MCF 10A (cell line): ENCODE measurements at regions not wholly inside any gene's neighbourhood (a gene's known extent, or its start where the extent isn't known, plus 50 kb on each side); places are given as distances from the start of the nearest gene placed in this dataset.

Experiments used
- BruUV-seq: library from RNA; stranded (reverse); fragments of 400-500 nt; replicated peaks from 2 replicates; lab custom pipeline; 2021; lab: Mats Ljungman, UMichigan
- CTCF ChIA-PET: fragments of 300-600 bp; sonication (Branson Sonifier 250); formaldehyde crosslinking; extraction: SDS; loops from one replicate; lab custom pipeline; 2021; ENCODE audit warnings: antibody characterized with exemption, inconsistent platforms; lab: Yijun Ruan, JAX
- POLR2A ChIA-PET: fragments of 300-600, 350-650 bp; sonication (Branson Sonifier 250); formaldehyde crosslinking; extraction: SDS; loops from one replicate; lab custom pipeline; 2020; ENCODE audit warnings: antibody characterized with exemption, inconsistent platforms; lab: Yijun Ruan, JAX
- DNase-seq: peaks from one replicate; pipeline ENCODE4 v3.0.0-alpha.2; 2018; ENCODE audit not compliant: unreplicated experiment
- H3K27ac Mint-ChIP-seq: one replicate; pipeline ENCODE4 v1.8.0; 2022; ENCODE audit warnings: mild to moderate bottlenecking, low read depth, mixed read lengths; ENCODE audit not compliant: unreplicated experiment
- H3K27me3 Mint-ChIP-seq: one replicate; pipeline ENCODE4 v1.8.0; 2022; ENCODE audit warnings: mixed read lengths; ENCODE audit not compliant: insufficient read depth, unreplicated experiment
- H3K36me3 Mint-ChIP-seq: one replicate; pipeline ENCODE4 v1.8.0; 2022; ENCODE audit warnings: mild to moderate bottlenecking, moderate library complexity, mixed read lengths; ENCODE audit not compliant: insufficient read depth, unreplicated experiment
- H3K4me1 Mint-ChIP-seq: one replicate; pipeline ENCODE4 v1.8.0; 2022; ENCODE audit warnings: mixed read lengths; ENCODE audit not compliant: insufficient read depth, unreplicated experiment
- H3K4me3 Mint-ChIP-seq: one replicate; pipeline ENCODE4 v1.8.0; 2022; ENCODE audit warnings: mild to moderate bottlenecking, moderate library complexity, mixed read lengths; ENCODE audit not compliant: unreplicated experiment
- H3K9me3 Mint-ChIP-seq: one replicate; pipeline ENCODE4 v1.8.0; 2022; ENCODE audit warnings: mixed read lengths; ENCODE audit not compliant: unreplicated experiment
- CTCF ChIP-seq: fragments of 200-600 bp; IDR thresholded peaks from one replicate; pipeline ENCODE4 v1.8.0; 2022; ENCODE audit warnings: antibody characterized with exemption, mild to moderate bottlenecking; ENCODE audit not compliant: unreplicated experiment
- intact Hi-C: fragments of 100-400 bp; cut with micrococcal nuclease; formaldehyde crosslinking; loops from 2 replicates; pipeline ENCODE4 v1.14.1; 2022

- BruUV-seq: no TSS peak
- Mint-ChIP-seq H3K4me1 (no peaks in the 10 kb centered on the region), H3K27me3 (no peaks in the 10 kb centered on the region), H3K36me3 (no peaks in the 10 kb centered on the region), H3K27ac (no peak overlapping the region), H3K9me3 (no peaks in the 10 kb centered on the region), H3K4me3 (no peak overlapping the region)
- peak; percentile 58 for DNase-seq
- POLR2A ChIA-PET: no interaction called here
- no peak for TF ChIP-seq CTCF
- CTCF ChIA-PET: no interaction called here
- intact Hi-C loops: no loop called here
Measured at GRCh38 chr18:68121826-68122225, 593.1 kb downstream of the TMX3 start.

GRCh38 chr18:68121308-68121707, 593.6 kb downstream of the TMX3 start:
- intact Hi-C loops: no loop called here
- TF ChIP-seq CTCF: no peak
- POLR2A ChIA-PET: interaction anchor here (0.5 kb wide), 1 partner anchor 1170 kb away, joined by 3 read pairs; no protein-coding TSS in a partner anchor
- H3K36me3 Mint-ChIP-seq: no peaks in the 10 kb centered on the region
- no peak overlapping the region for H3K27ac Mint-ChIP-seq
- no peaks in the 10 kb centered on the region for H3K27me3 Mint-ChIP-seq
- H3K4me3 Mint-ChIP-seq: no peak overlapping the region
- no peak for DNase-seq
- no peaks in the 10 kb centered on the region for H3K4me1 Mint-ChIP-seq
- CTCF ChIA-PET: no interaction called here
- H3K9me3 Mint-ChIP-seq: no peaks in the 10 kb centered on the region
- BruUV-seq: no TSS peak

GRCh38 chr18:68114989-68115388, 598.5 kb upstream of the DSEL start:
- intact Hi-C loops: no loop called here
- TF ChIP-seq CTCF: no peak
- no peak overlapping the region for H3K27ac Mint-ChIP-seq
- H3K9me3 Mint-ChIP-seq: no peaks in the 10 kb centered on the region
- no peaks in the 10 kb centered on the region for H3K36me3 Mint-ChIP-seq
- ChIA-PET CTCF (no interaction called here), POLR2A (interaction anchor here (0.8 kb wide), 1 partner anchor 42 kb away, joined by 3 read pairs; no protein-coding TSS in a partner anchor)
- no peaks in the 10 kb centered on the region for H3K4me1 Mint-ChIP-seq
- H3K27me3 Mint-ChIP-seq: no peaks in the 10 kb centered on the region
- no peak for DNase-seq
- no TSS peak for BruUV-seq
- no peak overlapping the region for H3K4me3 Mint-ChIP-seq

- Mint-ChIP-seq H3K4me3 (no peak overlapping the region), H3K36me3 (no peaks in the 10 kb centered on the region), H3K4me1 (peaks cover 11% of the 10 kb centered on the region), H3K27ac (peak overlapping the region; percentile 33), H3K27me3 (no peaks in the 10 kb centered on the region), H3K9me3 (no peaks in the 10 kb centered on the region)
- intact Hi-C loops: no loop called here
- no peak for DNase-seq
- CTCF ChIA-PET: no interaction called here
- no TSS peak for BruUV-seq
- TF ChIP-seq CTCF: no peak
- POLR2A ChIA-PET: interaction anchor here (0.6 to 1.3 kb wide), 2 partner anchors 9 to 228 kb away, joined by 3 to 5 read pairs; no protein-coding TSS in a partner anchor
Measured at GRCh38 chr18:68104036-68104435, 587.5 kb upstream of the DSEL start.
